HuH-7 (cell line): ENCODE measurements at regions not wholly inside any gene's neighbourhood (a gene's known extent, or its start where the extent isn't known, plus 50 kb on each side); places are given as distances from the start of the nearest gene placed in this dataset.
"Not testable (repeated sequence)": the region's sequence is repeated elsewhere in the genome, so short reads cannot be mapped to it uniquely, and the experiment has no call there.

ENCODE experiments used
- DNase-seq: peaks from one replicate; pipeline ENCODE4 v3.0.0; 2011; ENCODE audit warnings: low spot score

DNA sequence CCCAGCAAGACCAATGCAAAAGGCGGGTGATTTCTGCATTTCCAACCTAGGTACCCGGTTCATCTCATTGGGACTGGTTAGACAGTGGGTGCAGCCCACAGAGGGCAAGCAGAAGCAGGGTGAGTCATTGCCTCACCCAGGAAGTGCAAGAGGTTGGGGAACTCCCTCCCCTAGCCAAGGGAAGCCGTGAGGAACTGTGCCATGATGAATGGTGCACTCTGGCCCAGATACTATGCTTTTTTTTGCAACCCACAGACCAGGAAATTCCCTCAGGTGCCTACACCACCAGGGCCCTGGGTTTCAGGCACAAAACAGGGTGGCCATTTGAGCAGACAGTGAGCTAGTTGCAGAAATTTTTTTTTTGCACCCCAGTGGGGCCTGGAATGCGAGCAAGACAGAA, 662.6 kb upstream of the ACVR2A start:
- DNase-seq: no peak

GRCh38 chr2:147181351-147182029, 663.3 kb upstream of the ACVR2A start:
- DNase-seq: no peak

DNA sequence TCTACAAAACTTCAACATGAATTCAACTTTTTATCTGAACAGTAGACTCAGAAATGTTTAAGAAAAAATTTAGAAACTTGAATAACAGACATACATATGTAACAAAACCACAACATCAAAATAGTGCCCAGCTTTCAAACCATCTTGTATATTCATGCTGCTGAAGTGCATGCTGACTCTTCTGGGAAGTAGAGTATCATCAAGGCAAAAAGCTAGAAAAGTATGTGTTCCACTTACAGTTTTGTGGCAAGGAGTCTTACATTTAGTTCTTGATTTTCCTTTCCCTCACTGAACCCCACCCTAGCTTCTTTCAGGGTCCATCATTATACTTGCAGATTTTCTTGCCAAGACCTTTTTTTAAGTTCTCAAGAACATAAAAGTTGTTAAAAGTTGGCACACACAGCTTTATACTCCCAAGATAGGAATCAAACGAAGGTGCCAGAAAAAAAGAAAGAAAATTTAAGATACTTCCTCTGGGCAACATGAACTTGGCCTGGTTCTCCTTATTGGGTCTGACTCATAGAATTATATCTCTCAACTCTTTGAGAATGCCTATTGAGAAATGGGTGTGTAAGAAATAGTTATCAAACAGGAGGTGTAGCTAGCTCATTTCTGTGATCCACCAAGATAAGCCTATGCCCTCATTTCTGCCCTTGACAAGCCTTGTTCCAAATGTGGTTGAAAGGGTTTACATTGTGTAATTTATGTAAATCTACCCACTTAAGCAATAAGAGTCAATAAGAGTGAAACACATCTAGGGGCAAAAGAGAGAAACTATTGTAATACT, 667.6 kb upstream of the ACVR2A start:
- no peak for DNase-seq

- no peak for DNase-seq
These were observed 670.0 kb upstream of the ACVR2A start for GRCh38 chr2:147174824-147175254.

- no peak for DNase-seq
These were observed 671.0 kb upstream of the ACVR2A start for GRCh38 chr2:147173798-147174197.

DNA sequence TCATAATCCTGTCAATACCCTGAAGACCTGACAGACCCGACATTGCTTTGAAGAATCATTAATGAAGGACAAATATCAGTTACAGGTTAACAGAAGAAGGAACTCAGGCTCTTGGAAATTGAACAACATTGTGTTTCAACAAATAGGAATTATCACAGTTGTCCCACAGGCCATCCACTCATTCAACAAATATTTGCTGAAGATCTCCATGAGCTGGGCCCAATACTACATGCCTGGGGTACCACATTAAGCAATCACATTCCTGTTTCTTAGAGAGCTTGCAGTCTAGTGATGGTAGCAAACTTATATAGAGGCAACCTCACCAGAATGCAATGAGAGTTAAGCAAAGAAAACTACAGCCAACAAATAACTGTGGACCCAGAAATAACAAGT, 671.6 kb upstream of the ACVR2A start:
- no peak for DNase-seq

GRCh38 chr2:147172493-147173188, 672.2 kb upstream of the ACVR2A start:
- DNase-seq: no peak

GRCh38 chr2:147171941-147172340, 672.9 kb upstream of the ACVR2A start:
- no peak for DNase-seq

DNA sequence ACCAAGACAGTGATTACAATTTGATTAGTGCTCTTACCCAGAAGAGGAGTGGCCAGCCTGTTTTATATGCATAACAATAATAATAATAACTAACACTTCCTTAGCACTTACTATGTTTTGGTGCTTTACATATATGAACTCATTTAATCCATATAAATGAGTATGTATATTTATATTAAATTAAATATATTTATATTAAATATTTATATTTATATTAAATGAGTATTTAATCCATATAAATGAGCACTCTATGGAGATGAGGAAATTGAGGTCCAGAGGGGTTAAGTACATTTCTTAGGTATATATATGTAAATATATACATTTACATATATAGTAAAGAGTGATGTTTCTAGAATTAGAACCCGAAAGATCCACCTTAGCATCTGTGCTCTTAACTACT, 673.9 kb upstream of the ACVR2A start:
- no peak for DNase-seq

GRCh38 chr2:147165697-147166382, 679.0 kb upstream of the ACVR2A start:
- no peak for DNase-seq

GRCh38 chr2:147164563-147164962, 680.3 kb upstream of the ACVR2A start:
- DNase-seq: no peak

GRCh38 chr2:147161746-147162145, 683.1 kb upstream of the ACVR2A start:
- no peak for DNase-seq

- DNase-seq: no peak
These were observed 687.9 kb upstream of the ACVR2A start for GRCh38 chr2:147156970-147157369.

DNA sequence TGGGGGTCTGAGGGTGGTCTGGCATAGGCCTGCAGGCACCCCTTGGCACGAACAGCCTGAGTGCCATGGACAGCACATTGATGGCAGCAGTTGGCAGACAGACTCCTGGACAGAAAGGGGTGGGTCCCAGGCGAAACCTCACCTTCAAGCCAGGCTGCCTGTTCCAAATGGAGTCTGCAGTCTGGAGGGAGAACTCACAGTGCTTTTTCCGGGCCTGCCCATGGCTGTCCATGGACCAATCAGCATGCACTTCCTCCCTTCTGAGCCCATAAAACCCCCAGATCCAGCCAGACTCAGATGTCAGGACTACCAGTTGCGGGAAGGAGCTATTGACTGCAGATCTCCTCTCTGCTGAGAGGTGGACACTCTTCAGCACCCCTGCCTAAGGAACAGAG, 694.6 kb upstream of the ACVR2A start:
- DNase-seq: no peak

GRCh38 chr2:147149575-147150240, 695.1 kb upstream of the ACVR2A start:
- DNase-seq: no peak

GRCh38 chr2:147147802-147148201, 697.0 kb upstream of the ACVR2A start:
- no peak for DNase-seq

DNA sequence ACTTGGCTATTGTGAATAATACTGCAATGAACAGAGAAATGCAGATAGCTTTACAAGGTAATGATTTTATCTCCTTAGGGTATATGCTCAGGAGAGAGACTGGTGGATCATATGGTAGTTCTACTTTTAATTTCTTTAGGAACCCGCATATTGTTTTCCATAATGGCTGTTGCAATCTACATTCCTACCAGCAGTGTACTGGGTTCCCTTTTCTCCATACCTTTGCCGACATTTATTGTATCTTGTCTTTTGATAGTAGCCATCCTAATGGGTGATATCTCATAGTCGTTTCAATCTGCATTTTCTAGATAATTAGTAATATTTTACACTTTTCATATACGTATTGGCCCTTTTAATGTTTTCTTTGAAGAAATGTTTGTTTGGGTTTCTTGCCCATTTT, 702.9 kb upstream of the ACVR2A start:
- no peak for DNase-seq

DNA sequence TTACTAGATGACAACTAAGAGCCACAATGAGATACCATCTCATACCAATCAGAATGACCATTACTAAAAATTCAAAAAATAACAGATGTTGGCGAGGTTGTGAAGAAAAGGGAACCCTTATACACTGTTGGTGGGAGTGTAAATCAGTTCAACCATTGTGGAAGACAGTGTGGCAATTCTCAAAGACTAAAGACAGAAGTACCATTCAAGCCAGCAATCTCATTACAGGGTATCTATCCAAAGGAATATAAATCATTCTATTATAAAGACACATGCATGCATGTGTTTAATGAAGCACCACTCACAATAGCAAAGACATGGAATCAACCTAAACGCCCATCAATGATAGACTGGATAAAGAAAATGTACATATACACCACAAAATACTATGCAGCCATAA, 705.1 kb upstream of the ACVR2A start:
- not testable (repeated sequence) for DNase-seq

DNA sequence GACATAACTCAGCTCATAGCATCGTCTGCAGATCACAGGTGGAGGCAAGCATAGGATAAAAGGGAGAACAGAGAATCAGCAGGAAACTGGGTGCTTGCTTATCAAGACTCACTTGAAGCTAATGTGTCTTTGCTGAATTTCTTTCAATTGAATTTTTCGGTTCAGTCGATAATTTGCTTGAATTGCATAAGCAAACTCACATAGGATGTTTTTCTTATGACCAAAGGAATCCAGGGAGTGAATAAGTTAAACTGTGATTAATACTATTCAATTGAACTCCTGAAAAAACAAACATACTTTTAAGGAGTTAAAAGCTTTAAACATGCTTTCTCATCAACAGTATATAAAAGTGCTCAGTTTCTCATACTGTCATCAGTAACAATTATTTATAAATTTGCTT, 707.1 kb upstream of the ACVR2A start:
- no peak for DNase-seq

GRCh38 chr2:147135376-147135775, 709.5 kb upstream of the ACVR2A start:
- no peak for DNase-seq

- DNase-seq: no peak
These were observed 711.4 kb upstream of the ACVR2A start for GRCh38 chr2:147133286-147133908.
